Chondrocyte (in vitro differentiated cells): ENCODE measurements at regions not wholly inside any gene's neighbourhood (a gene's known extent, or its start where the extent isn't known, plus 50 kb on each side); places are given as distances from the start of the nearest gene placed in this dataset.

Experiments
- DNase-seq: peaks from one replicate; pipeline ENCODE4 v3.0.0; 2021; ENCODE audit warnings: mixed read lengths, low spot score
- H3K27ac Mint-ChIP-seq: one replicate; pipeline ENCODE4 v1.8.0; 2021; ENCODE audit warnings: mild to moderate bottlenecking, moderate library complexity, mixed read lengths; ENCODE audit not compliant: unreplicated experiment
- H3K27me3 Mint-ChIP-seq: 2 replicates; pipeline ENCODE4 v1.8.0; 2021; ENCODE audit warnings: low read depth, mixed read lengths
- H3K36me3 Mint-ChIP-seq: 2 replicates; pipeline ENCODE4 v1.8.0; 2021; ENCODE audit warnings: low read depth, mixed read lengths
- H3K4me1 Mint-ChIP-seq: 2 replicates; pipeline ENCODE4 v1.8.0; 2021; ENCODE audit warnings: low read depth, mild to moderate bottlenecking, mixed read lengths
- H3K4me3 Mint-ChIP-seq: one replicate; pipeline ENCODE4 v1.8.0; 2021; ENCODE audit warnings: mild to moderate bottlenecking, moderate library complexity, mixed read lengths; ENCODE audit not compliant: unreplicated experiment
- H3K9me3 Mint-ChIP-seq: 2 replicates; pipeline ENCODE4 v1.8.0; 2021; ENCODE audit warnings: low read depth, mixed read lengths
- TF ChIP-seq, protein P1 (sequence below): fragments of 200-600 bp; sonication (generic); IDR thresholded peaks from 2 replicates; pipeline ENCODE4 v1.5.0; 2021; ENCODE audit warnings: antibody characterized with exemption, mild to moderate bottlenecking, moderate library complexity

DNA sequence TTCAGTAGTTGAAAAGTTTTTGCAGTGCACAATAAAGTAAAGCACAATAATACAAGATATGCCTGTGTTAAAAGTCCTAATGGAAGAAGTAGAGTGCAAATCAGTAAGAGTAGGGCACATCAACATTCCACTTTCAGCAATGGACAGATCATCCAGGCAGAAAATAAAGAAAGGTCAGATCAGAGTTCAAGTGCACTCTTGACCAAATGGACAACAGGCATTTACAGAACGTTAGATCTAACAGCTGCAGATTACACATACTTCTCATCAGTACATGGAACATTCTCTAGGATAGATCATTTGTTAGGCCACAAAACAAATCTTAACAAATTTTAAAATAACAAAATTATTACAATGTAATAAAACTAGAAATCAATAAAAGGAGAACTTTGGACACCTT, 1373.5 kb upstream of the PABPC4L start:
- peaks cover 5% of the 10 kb centered on the region for H3K4me1 Mint-ChIP-seq
- no peak overlapping the region for H3K27ac Mint-ChIP-seq
- peaks cover 3% of the 10 kb centered on the region for H3K27me3 Mint-ChIP-seq
- H3K4me3 Mint-ChIP-seq = no peak overlapping the region
- peaks cover 6% of the 10 kb centered on the region for H3K9me3 Mint-ChIP-seq
- TF ChIP-seq, protein P1, sequence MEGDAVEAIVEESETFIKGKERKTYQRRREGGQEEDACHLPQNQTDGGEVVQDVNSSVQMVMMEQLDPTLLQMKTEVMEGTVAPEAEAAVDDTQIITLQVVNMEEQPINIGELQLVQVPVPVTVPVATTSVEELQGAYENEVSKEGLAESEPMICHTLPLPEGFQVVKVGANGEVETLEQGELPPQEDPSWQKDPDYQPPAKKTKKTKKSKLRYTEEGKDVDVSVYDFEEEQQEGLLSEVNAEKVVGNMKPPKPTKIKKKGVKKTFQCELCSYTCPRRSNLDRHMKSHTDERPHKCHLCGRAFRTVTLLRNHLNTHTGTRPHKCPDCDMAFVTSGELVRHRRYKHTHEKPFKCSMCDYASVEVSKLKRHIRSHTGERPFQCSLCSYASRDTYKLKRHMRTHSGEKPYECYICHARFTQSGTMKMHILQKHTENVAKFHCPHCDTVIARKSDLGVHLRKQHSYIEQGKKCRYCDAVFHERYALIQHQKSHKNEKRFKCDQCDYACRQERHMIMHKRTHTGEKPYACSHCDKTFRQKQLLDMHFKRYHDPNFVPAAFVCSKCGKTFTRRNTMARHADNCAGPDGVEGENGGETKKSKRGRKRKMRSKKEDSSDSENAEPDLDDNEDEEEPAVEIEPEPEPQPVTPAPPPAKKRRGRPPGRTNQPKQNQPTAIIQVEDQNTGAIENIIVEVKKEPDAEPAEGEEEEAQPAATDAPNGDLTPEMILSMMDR = no peak
- DNase-seq = no peak
- H3K36me3 Mint-ChIP-seq = peaks cover 2% of the 10 kb centered on the region

DNA sequence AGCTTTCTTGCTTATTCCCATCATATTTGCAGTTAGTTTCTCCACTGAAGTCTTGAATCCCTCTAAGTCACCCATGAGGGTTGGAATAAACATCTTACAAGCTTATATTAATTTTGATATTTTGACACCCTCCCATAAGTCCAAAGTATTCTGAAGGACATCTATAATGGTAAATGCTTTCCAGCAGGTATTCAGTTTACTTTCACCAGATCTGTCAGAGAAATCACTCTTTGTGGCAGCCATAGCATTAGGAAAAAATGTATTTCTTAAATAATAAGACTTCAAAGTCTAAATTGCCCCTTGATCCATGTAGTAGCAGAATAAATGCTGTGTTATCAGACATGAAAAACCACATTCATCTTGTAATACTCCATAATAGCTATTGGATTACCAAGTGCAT, 1371.7 kb upstream of the PABPC4L start:
- TF ChIP-seq, protein P1 = no peak
- peaks cover 5% of the 10 kb centered on the region for H3K4me1 Mint-ChIP-seq
- H3K27me3 Mint-ChIP-seq = peaks cover 3% of the 10 kb centered on the region
- H3K9me3 Mint-ChIP-seq = peaks cover 6% of the 10 kb centered on the region
- H3K36me3 Mint-ChIP-seq = peaks cover 2% of the 10 kb centered on the region
- no peak overlapping the region for H3K4me3 Mint-ChIP-seq
- DNase-seq = no peak
- H3K27ac Mint-ChIP-seq = no peak overlapping the region

DNA sequence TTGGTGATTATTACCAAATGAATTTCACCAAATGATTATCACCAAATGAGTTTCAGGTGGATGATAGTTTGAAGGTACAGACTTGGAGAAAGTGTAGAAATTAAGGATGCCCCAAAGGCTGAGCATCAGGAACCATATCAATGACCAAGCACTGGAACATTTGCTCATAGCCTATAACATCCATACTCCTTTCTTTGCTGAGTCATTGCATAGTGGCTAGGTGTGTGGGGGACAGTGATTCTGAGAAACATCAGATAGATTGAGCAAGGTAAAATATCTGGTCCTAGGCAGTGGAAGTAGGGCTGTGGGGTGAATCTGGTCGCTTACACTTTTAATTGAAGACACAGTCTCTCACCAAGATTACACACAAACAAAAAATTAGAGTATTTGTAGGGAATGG, 1362.5 kb upstream of the PABPC4L start:
- Mint-ChIP-seq H3K4me1 (no peaks in the 10 kb centered on the region), H3K9me3 (no peaks in the 10 kb centered on the region), H3K27ac (no peak overlapping the region), H3K36me3 (no peaks in the 10 kb centered on the region), H3K4me3 (no peak overlapping the region), H3K27me3 (no peaks in the 10 kb centered on the region)
- DNase-seq = no peak
- TF ChIP-seq, protein P1 = no peak

DNA sequence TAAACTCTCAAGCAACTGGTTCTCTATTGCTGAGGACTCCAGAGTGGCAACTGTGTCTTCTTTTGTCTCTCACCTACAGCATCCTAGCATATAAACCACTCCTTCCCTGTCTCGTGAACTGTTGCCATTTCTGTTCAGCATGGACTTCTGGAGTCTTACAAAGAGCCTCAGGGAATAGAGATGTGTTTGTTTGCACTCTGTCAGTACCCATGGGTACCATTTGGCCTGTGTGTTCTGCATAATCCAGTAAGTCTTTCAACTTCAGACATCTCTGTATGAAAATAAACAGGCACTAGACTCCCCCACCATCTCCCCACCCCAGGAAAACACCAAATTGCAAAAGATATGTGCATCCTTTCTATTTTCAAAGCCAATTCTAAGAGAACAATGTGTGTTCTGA, 1351.6 kb upstream of the PABPC4L start:
- TF ChIP-seq, protein P1 = no peak
- no peak for DNase-seq
- Mint-ChIP-seq H3K36me3 (no peaks in the 10 kb centered on the region), H3K4me3 (no peak overlapping the region), H3K4me1 (no peaks in the 10 kb centered on the region), H3K27ac (no peak overlapping the region), H3K27me3 (peaks cover 1% of the 10 kb centered on the region), H3K9me3 (no peaks in the 10 kb centered on the region)

DNA sequence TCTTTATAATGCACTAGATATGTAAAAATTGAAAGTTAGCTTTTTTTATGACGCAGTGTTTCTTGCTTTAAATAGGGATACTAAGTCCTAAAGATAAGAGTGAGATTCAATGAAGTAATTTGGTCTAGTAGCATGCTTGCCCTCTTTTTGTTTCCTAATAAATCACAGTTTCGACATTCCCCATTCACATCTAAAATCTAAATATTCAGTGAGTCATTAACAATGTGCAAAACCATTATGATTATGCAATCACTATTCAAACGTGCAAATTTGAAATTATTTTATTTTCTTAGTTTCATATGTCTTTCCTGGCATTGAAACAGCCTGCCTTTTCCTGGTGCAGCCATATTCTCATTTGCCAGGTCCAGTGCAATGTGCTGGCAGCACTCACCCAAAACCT, 1350.5 kb upstream of the PABPC4L start:
- Mint-ChIP-seq H3K27ac (no peak overlapping the region), H3K9me3 (no peaks in the 10 kb centered on the region), H3K36me3 (no peaks in the 10 kb centered on the region), H3K4me1 (no peaks in the 10 kb centered on the region), H3K27me3 (peaks cover 1% of the 10 kb centered on the region), H3K4me3 (no peak overlapping the region)
- TF ChIP-seq, protein P1 = no peak
- DNase-seq = no peak
